Psoas muscle (tissue), 7 donors: ENCODE measurements at regions not wholly inside any gene's neighbourhood (a gene's known extent, or its start where the extent isn't known, plus 50 kb on each side); places are given as distances from the start of the nearest gene placed in this dataset.

Source experiments
- ATAC-seq, 4 donors: fragments of 200-7000 bp; cut with Tn5 transposase; one replicate each; pipeline ENCODE4 v1.9.1; 2020; ENCODE audit warnings: moderate library complexity in 3 of 4, mild to moderate bottlenecking in 2 of 4
- DNase-seq, 2 donors: peaks; one replicate each; pipeline ENCODE4 v3.0.0-alpha.2; 2020
- H3K27ac ChIP-seq: fragments of 200-600 bp; one replicate; pipeline ENCODE4 v1.8.0; 2022
- H3K27me3 ChIP-seq, 3 donors: fragments of 200-600 bp in 1 of 3; one replicate each; pipeline versions ENCODE4 v1.6.1 to v1.8.0; 2013 to 2022; ENCODE audit warnings: low read length in 2 of 3, mild to moderate bottlenecking in 2 of 3, moderate library complexity in 1 of 3; ENCODE audit not compliant: insufficient read depth in 3 of 3
- H3K36me3 ChIP-seq, 2 donors: fragments of 200-600 bp in 1 of 2; one replicate each; pipeline versions ENCODE4 v1.6.1 to v1.8.0; 2013 to 2022; ENCODE audit warnings: low read depth in 1 of 2, mild to moderate bottlenecking in 1 of 2, moderate library complexity in 1 of 2; ENCODE audit not compliant: insufficient read depth in 1 of 2
- H3K4me1 ChIP-seq: fragments of 200-600 bp; one replicate; pipeline ENCODE4 v1.8.0; 2022
- H3K4me3 ChIP-seq: fragments of 200-600 bp; one replicate; pipeline ENCODE4 v1.8.0; 2022; ENCODE audit warnings: mild to moderate bottlenecking
- H3K9me3 ChIP-seq: fragments of 200-600 bp; one replicate; pipeline ENCODE4 v1.8.0; 2022
- WGBS, 3 donors: extraction: QIAGEN DNeasy Blood & Tissue Kit; methylation state at CpG; one replicate each; pipeline versions ENCODE4 v1.1.6 to v1.1.7; 2013; 5-methylcytosine and 5-hydroxymethylcytosine counted together
- intact Hi-C, 2 donors: fragments of 100-400 bp; cut with DNase I; formaldehyde crosslinking; loops; one replicate each; pipeline versions ENCODE4 v1.11.0 to v1.14.2; 2022
- TF ChIP-seq, protein P1 (sequence below): fragments of 200-600 bp; IDR thresholded peaks from one replicate; pipeline ENCODE4 v1.8.0; 2022; ENCODE audit warnings: antibody characterized with exemption
- donor health status: healthy with polysubstance abuse.
- donor health status: DM: no; HTN: no; CAD: no; lungs with moderate emphysema.
- donor health status: Bipolar disorder and iron deficiency.
- donor health status: healthy.
- donor health status: DM: yes; HTN: yes; CAD: no.
- donor health status: DM: no; HTN: no; CAD: no.
- donor health status: DM: yes; HTN: yes; CAD: no.

DNA sequence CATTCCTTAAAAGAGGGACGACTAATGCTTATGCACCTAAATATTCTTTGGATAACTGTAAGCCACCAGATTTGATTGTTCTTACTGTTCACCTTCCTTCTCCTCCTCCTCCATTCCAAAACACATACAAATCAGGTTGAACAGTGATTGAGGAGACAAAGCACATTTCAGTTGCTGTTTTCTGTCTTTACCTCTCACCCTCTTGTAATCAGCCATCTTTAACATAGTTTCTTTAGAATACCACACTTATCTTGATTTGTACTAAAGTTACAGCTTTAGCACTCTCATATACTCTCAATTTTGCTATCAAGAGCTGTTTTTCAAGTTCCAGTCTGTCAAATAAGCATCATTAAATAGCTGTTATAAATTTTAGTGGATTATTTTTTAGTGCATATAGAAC is 338.3 kb upstream of the RGS6 start:
- intact Hi-C loops: no loop called here
- Histone ChIP-seq H3K36me3 (no peaks in the 10 kb centered on the region), H3K4me1 (no peaks in the 10 kb centered on the region), H3K27me3 (no peaks in the 10 kb centered on the region), H3K27ac (no peak overlapping the region), H3K4me3 (no peak overlapping the region), H3K9me3 (no peaks in the 10 kb centered on the region)
- TF ChIP-seq, protein P1, sequence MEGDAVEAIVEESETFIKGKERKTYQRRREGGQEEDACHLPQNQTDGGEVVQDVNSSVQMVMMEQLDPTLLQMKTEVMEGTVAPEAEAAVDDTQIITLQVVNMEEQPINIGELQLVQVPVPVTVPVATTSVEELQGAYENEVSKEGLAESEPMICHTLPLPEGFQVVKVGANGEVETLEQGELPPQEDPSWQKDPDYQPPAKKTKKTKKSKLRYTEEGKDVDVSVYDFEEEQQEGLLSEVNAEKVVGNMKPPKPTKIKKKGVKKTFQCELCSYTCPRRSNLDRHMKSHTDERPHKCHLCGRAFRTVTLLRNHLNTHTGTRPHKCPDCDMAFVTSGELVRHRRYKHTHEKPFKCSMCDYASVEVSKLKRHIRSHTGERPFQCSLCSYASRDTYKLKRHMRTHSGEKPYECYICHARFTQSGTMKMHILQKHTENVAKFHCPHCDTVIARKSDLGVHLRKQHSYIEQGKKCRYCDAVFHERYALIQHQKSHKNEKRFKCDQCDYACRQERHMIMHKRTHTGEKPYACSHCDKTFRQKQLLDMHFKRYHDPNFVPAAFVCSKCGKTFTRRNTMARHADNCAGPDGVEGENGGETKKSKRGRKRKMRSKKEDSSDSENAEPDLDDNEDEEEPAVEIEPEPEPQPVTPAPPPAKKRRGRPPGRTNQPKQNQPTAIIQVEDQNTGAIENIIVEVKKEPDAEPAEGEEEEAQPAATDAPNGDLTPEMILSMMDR: no peak
- DNase-seq (no peak), ATAC-seq (no peak)
- WGBS, 3 donors: 81 to 95% (median 91%) methylated on average over 1 of the region's 1 CpG

DNA sequence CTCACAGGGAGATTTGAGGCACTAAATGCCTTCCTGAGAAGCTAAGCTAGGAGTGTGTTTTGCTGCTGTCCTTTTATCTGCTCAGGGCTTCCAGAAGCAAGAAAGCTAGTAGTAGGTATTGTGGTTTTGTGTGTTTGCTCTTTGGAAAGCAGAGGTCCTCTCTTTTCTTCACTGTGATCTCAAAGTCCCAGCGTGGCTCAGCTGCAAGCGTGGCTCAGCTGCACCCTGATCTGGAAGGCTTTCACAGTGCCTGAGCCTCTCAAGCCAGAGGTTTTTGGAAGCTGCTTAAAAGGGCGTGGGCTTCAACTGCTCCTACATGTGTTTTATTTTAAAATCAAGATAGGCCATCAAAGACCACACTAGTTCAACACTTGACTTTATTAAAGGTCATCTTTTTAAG is 337.4 kb upstream of the RGS6 start:
- no peaks in the 10 kb centered on the region for H3K9me3 ChIP-seq
- TF ChIP-seq, protein P1: no peak
- whole genome bisulfite sequencing, 3 donors: 47 to 63% (median 52%) methylated on average over 3 of the region's 3 CpGs
- no peak overlapping the region for H3K4me3 ChIP-seq
- DNase-seq (no peak), ATAC-seq (no peak)
- no peaks in the 10 kb centered on the region for H3K4me1 ChIP-seq
- H3K27me3 ChIP-seq: no peaks in the 10 kb centered on the region
- no peak overlapping the region for H3K27ac ChIP-seq
- H3K36me3 ChIP-seq: no peaks in the 10 kb centered on the region
- intact Hi-C loops: no loop called here

DNA sequence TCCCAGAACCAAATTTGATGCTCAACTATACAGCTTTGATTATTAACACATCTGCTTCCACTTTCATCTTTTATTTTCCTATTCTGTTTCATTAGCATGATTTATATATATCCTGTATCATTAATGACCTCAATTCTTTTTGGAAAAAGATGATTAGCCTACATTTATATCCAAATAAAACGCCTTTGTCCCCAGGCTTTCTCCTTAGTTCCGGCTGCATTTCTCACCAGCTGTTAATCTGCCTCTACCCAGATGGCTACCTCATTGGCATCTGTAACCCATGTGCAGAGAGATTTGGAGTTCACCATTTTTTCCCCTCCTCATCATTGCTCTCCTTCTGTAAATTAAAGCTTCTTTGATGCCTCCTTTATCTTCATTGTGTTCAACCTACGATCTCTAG is 336.8 kb upstream of the RGS6 start:
- TF ChIP-seq, protein P1: no peak
- Histone ChIP-seq H3K27me3 (no peaks in the 10 kb centered on the region), H3K4me3 (no peak overlapping the region), H3K4me1 (no peaks in the 10 kb centered on the region), H3K9me3 (peaks cover under 1% of the 10 kb centered on the region), H3K36me3 (no peaks in the 10 kb centered on the region), H3K27ac (no peak overlapping the region)
- no peak for ATAC-seq
- DNase-seq: no peak
- intact Hi-C loops: no loop called here
- WGBS, 3 donors: 61 to 67% (median 64%) methylated on average over 3 of the region's 3 CpGs

DNA sequence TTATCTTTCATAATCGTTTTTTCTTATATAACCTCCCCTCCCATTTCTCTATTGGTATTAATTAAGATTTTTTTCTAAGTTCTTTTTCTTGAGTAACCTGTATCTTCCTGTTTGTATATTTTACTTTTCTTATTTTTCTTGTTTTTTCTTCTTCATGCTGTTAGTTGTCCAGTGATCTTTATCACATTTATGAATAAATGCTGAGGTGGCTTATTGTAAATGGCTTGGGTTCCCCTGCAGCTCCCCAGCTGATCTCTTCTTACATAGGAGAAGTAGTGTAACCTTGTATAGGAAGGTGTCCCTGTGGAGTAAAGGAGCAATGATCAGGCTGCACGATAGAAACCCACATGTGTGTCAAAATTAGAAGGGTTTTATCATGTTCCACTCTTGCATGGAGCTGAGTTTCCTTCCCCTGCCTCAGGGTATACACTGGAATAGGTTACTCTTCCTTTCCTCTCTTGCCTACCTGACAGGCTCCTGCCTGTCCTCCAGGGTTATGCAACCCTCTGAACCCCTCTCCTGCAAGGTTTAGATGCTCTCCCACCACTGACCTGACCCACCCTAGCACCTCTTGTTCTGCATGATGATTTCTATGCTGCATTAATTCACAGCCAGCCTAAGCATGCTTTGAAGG is 334.8 kb upstream of the RGS6 start:
- H3K4me3 ChIP-seq: no peak overlapping the region
- intact Hi-C loops: no loop called here
- 77 to 92% (median 87%) methylated on average over 2 of the region's 2 CpGs for WGBS, 3 donors
- no peaks in the 10 kb centered on the region for H3K4me1 ChIP-seq
- TF ChIP-seq, protein P1: no peak
- ATAC-seq (no peak), DNase-seq (no peak)
- peaks cover 3% of the 10 kb centered on the region for H3K9me3 ChIP-seq
- H3K27ac ChIP-seq: no peak overlapping the region
- H3K36me3 ChIP-seq: no peaks in the 10 kb centered on the region
- H3K27me3 ChIP-seq: no peaks in the 10 kb centered on the region
